Stomach (tissue), 8 donors: ENCODE measurements at regions not wholly inside any gene's neighbourhood (a gene's known extent, or its start where the extent isn't known, plus 50 kb on each side); places are given as distances from the start of the nearest gene placed in this dataset.
"Not testable (repeated sequence)": the region's sequence is repeated elsewhere in the genome, so short reads cannot be mapped to it uniquely, and the experiment has no call there.

ENCODE experiments used
- DNase-seq, 2 donors: peaks; one replicate each; pipeline versions ENCODE4 v3.0.0 to v3.0.0-alpha.2; 2013 to 2019
- H3K27ac ChIP-seq, 5 donors: fragments of 200-600 bp in 4 of 5; sonication (generic) in 4 of 5; one replicate each; pipeline ENCODE4 v1.5.1; 2013 to 2019; ENCODE audit warnings: mild to moderate bottlenecking in 1 of 5, moderate library complexity in 1 of 5
- H3K27me3 ChIP-seq, 3 donors: fragments of 200-600 bp; sonication (generic); one replicate each; pipeline ENCODE4 v1.5.1; 2017 to 2019; ENCODE audit warnings: mixed run types in 1 of 3
- H3K36me3 ChIP-seq, 4 donors: fragments of 200-600 bp; sonication (generic); 1 replicate in 3 of 4; 2 replicates in 1 of 4; pipeline ENCODE4 v1.5.1; 2016 to 2019
- H3K4me1 ChIP-seq, 4 donors: fragments of 200-600 bp; sonication (generic); one replicate each; pipeline ENCODE4 v1.5.1; 2016 to 2019
- H3K4me3 ChIP-seq, 4 donors: fragments of 200-600 bp; sonication (generic) in 3 of 4; one replicate each; pipeline ENCODE4 v1.5.1; 2016 to 2019; ENCODE audit warnings: mild to moderate bottlenecking in 1 of 4
- H3K9me3 ChIP-seq, 4 donors: fragments of 200-600 bp; sonication (generic); one replicate each; pipeline ENCODE4 v1.5.1; 2016 to 2019
- EP300 ChIP-seq: sonication (generic); formaldehyde crosslinking; IDR thresholded peaks from one replicate; pipeline ENCODE4 v1.6.1; 2017; ENCODE audit warnings: antibody characterized with exemption
- POLR2A ChIP-seq, 4 donors: fragments of 450-650 bp; IDR thresholded peaks; one replicate each; pipeline ENCODE4 v1.6.1; 2016; ENCODE audit warnings: antibody characterized with exemption in 4 of 4, control low read depth in 2 of 4, mild to moderate bottlenecking in 1 of 4, moderate library complexity in 1 of 4
- POLR2AphosphoS5 ChIP-seq, 3 donors: sonication (generic); formaldehyde crosslinking; IDR thresholded peaks; one replicate each; pipeline ENCODE4 v1.6.1; 2016; ENCODE audit warnings: antibody characterized with exemption in 3 of 3
- WGBS, 5 donors: extraction: QIAGEN DNeasy Blood & Tissue Kit in 3 of 5; methylation state at CpG; one replicate each; pipeline versions ENCODE4 v1.1.5 to v1.1.7; 2013 to 2018; 5-methylcytosine and 5-hydroxymethylcytosine counted together
- intact Hi-C: fragments of 100-400 bp; cut with DNase I; formaldehyde crosslinking; loops from one replicate; pipeline ENCODE4 v1.15.1; 2023; ENCODE audit warnings: low total_unique reads
- TF ChIP-seq, protein P1 (sequence below), 7 experiments: fragments of 450-650 bp in 4 of 7; fragments of 200-600 bp in 3 of 7; sonication (generic) in 3 of 7; IDR thresholded peaks; one replicate each; pipeline ENCODE4 v1.5.1; 2016 to 2019; ENCODE audit warnings: antibody characterized with exemption in 7 of 7, control low read depth in 2 of 7, mild to moderate bottlenecking in 1 of 7
- donor health status: healthy with polysubstance abuse.
- donor health status: Bipolar disorder and iron deficiency.
- donor health status: healthy.

DNA sequence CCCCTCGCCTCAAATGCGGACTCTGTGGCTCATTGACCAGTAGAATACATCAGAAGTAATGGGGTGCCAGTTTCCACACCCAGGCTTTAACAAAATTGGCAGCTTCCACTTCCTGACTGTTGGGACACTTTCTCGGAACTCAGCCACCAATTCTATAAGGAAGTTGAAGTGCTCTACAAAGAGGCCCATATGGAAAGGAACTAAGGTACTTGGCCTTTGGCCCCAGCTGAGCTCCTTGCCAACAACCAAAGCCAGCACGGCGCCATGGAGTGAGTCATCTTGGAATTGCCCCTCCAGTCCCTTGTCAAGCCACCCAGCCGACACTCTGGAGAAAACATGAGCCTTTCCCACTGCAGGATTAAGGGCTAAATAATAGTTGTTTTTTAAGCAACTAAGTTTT, 262.2 kb upstream of the INTU start:
- no peaks in the 10 kb centered on the region for H3K27me3 ChIP-seq
- intact Hi-C loops = no loop called here
- DNase-seq = peak; percentile 23 to 75
- TF ChIP-seq POLR2A (IDR thresholded peaks at IDR 0.05) (no peak), EP300 (no peak), POLR2AphosphoS5 (IDR thresholded peaks at IDR 0.05) (peak in 1 of 3 donors; percentile 46)
- 29 to 58% (median 38%) methylated on average over 6 of the region's 6 CpGs for WGBS, 5 donors
- H3K4me3 ChIP-seq = no peak overlapping the region
- H3K36me3 ChIP-seq = no peaks in the 10 kb centered on the region
- H3K27ac ChIP-seq = peak overlapping the region in 2 of 5 donors; percentile 0 to 9
- H3K9me3 ChIP-seq = no peaks in the 10 kb centered on the region
- peaks cover 0 to 11% (median 0%) of the 10 kb centered on the region in 4 donors for H3K4me1 ChIP-seq

DNA sequence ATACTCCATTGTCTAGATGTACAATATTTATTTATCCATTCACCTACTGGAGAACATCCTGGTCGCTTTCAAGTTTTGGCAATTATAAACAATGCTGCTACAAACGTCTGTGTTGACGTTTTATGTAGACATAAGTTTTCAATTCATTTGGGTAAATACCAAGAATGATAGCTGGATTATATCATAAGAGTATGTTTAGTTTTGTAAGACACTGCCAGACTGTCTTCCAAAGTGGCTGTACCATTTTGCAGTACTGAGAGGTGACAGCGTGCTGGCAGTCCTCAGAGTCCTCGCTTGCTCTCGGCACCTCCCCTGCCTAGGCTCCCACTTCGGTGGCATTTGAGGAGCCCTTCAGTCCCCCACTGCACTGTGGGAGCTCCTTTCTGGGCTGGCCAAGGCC, 253.3 kb upstream of the INTU start:
- H3K36me3 ChIP-seq = no peaks in the 10 kb centered on the region
- H3K27me3 ChIP-seq = no peaks in the 10 kb centered on the region
- no peak overlapping the region for H3K27ac ChIP-seq
- WGBS, 5 donors = 50 to 73% (median 58%) methylated on average over 7 of the region's 7 CpGs
- no peak overlapping the region for H3K4me3 ChIP-seq
- intact Hi-C loops = no loop called here
- H3K9me3 ChIP-seq = no peaks in the 10 kb centered on the region
- H3K4me1 ChIP-seq = no peaks in the 10 kb centered on the region
- TF ChIP-seq POLR2AphosphoS5 (IDR thresholded peaks at IDR 0.05) (no peak), EP300 (no peak), POLR2A (IDR thresholded peaks at IDR 0.05) (no peak)
- DNase-seq = no peak

DNA sequence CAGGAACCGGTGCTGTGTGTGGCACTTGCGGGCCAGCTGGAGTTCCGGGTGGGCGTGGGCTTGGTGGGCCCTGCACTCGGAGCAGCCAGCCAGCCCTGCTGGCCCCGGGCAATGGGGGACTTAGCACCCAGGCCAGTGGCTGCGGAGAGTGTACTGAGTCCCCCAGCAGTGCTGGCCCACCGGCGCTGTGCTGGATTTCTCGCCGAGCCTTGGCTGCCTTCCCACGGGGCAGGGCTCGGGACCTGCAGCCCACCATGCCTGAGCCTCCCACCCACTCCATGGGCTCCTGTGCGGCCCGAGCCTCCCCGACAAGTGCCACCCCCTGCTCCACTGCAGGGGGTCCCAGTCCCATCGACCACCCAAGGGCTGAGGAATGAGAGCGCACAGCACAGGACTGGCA, 252.8 kb upstream of the INTU start:
- 87 to 94% (median 89%) methylated on average over 6 to 18 of the region's 18 CpGs for WGBS, 5 donors
- H3K4me3 ChIP-seq, intact Hi-C loops, H3K4me1 ChIP-seq, H3K27ac ChIP-seq, H3K9me3 ChIP-seq, H3K27me3 ChIP-seq, H3K36me3 ChIP-seq, DNase-seq: not testable (repeated sequence)

- H3K36me3 ChIP-seq = no peaks in the 10 kb centered on the region
- H3K9me3 ChIP-seq = no peaks in the 10 kb centered on the region
- no peak overlapping the region for H3K4me3 ChIP-seq
- DNase-seq = no peak
- no peaks in the 10 kb centered on the region for H3K27me3 ChIP-seq
- H3K4me1 ChIP-seq = no peaks in the 10 kb centered on the region
- no peak for TF ChIP-seq POLR2A (IDR thresholded peaks at IDR 0.05)
- intact Hi-C loops = no loop called here
- H3K27ac ChIP-seq = no peak overlapping the region
These were observed 249.1 kb upstream of the INTU start for GRCh38 chr4:127383666-127384065.

GRCh38 chr4:127394516-127394915, 238.2 kb upstream of the INTU start:
- intact Hi-C loops = no loop called here
- DNase-seq = no peak
- 57 to 84% (median 78%) methylated on average over 2 of the region's 2 CpGs for WGBS, 5 donors

DNA sequence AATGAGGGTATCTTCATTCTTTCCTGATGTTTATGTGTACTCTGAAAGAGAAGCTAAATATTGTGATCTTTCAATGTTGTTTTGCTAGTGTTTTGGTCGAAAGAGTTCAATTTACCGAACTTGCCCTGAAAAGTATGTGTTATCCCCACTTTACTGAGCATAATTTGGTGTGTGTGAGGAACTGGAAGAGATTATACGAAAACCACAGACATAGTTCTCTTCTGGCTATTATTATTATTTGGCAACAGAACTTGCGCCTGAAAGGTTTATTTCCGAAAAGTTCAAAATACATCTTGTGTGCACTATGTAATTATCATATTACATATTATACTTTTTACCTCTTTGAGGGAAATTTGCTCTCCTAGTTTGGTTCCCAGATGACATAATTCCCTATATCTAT, 232.5 kb upstream of the INTU start:
- Histone ChIP-seq H3K36me3 (no peaks in the 10 kb centered on the region), H3K9me3 (no peaks in the 10 kb centered on the region), H3K4me3 (no peak overlapping the region), H3K27me3 (no peaks in the 10 kb centered on the region), H3K4me1 (peaks cover 0 to 14% (median 0%) of the 10 kb centered on the region in 4 donors), H3K27ac (no peak overlapping the region)
- 82 to 91% (median 84%) methylated on average over 5 of the region's 5 CpGs for WGBS, 5 donors
- intact Hi-C loops = no loop called here
- no peak for DNase-seq
- TF ChIP-seq EP300 (no peak), POLR2A (IDR thresholded peaks at IDR 0.05) (no peak), POLR2AphosphoS5 (IDR thresholded peaks at IDR 0.05) (no peak)
- TF ChIP-seq, protein P1, sequence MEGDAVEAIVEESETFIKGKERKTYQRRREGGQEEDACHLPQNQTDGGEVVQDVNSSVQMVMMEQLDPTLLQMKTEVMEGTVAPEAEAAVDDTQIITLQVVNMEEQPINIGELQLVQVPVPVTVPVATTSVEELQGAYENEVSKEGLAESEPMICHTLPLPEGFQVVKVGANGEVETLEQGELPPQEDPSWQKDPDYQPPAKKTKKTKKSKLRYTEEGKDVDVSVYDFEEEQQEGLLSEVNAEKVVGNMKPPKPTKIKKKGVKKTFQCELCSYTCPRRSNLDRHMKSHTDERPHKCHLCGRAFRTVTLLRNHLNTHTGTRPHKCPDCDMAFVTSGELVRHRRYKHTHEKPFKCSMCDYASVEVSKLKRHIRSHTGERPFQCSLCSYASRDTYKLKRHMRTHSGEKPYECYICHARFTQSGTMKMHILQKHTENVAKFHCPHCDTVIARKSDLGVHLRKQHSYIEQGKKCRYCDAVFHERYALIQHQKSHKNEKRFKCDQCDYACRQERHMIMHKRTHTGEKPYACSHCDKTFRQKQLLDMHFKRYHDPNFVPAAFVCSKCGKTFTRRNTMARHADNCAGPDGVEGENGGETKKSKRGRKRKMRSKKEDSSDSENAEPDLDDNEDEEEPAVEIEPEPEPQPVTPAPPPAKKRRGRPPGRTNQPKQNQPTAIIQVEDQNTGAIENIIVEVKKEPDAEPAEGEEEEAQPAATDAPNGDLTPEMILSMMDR (IDR thresholded peaks at IDR 0.05) = no peak

More at GRCh38 chr4:127394516-127394915, 238.2 kb upstream of the INTU start:
- no peak overlapping the region for H3K27ac ChIP-seq
- no peaks in the 10 kb centered on the region for H3K27me3 ChIP-seq
- H3K4me3 ChIP-seq = no peak overlapping the region
- no peaks in the 10 kb centered on the region for H3K4me1 ChIP-seq
- TF ChIP-seq, protein P1 (IDR thresholded peaks at IDR 0.05) = no peak
- TF ChIP-seq EP300 (no peak), POLR2AphosphoS5 (IDR thresholded peaks at IDR 0.05) (no peak), POLR2A (IDR thresholded peaks at IDR 0.05) (no peak)
- H3K9me3 ChIP-seq = no peaks in the 10 kb centered on the region
- H3K36me3 ChIP-seq = no peaks in the 10 kb centered on the region
